Skeletal muscle cell (primary cell): ENCODE measurements at regions not wholly inside any gene's neighbourhood (a gene's known extent, or its start where the extent isn't known, plus 50 kb on each side); places are given as distances from the start of the nearest gene placed in this dataset.
"Not testable (repeated sequence)": the region's sequence is repeated elsewhere in the genome, so short reads cannot be mapped to it uniquely, and the experiment has no call there.

Source experiments
- DNase-seq: peaks from one replicate; pipeline ENCODE4 v3.0.0-alpha.2; 2010; ENCODE audit warnings: low read depth
- H3K4me3 ChIP-seq: 2 replicates; pipeline ENCODE4 v1.5.1; 2011; ENCODE audit warnings: low read depth, mild to moderate bottlenecking, control low read depth, low read length, moderate library complexity

DNA sequence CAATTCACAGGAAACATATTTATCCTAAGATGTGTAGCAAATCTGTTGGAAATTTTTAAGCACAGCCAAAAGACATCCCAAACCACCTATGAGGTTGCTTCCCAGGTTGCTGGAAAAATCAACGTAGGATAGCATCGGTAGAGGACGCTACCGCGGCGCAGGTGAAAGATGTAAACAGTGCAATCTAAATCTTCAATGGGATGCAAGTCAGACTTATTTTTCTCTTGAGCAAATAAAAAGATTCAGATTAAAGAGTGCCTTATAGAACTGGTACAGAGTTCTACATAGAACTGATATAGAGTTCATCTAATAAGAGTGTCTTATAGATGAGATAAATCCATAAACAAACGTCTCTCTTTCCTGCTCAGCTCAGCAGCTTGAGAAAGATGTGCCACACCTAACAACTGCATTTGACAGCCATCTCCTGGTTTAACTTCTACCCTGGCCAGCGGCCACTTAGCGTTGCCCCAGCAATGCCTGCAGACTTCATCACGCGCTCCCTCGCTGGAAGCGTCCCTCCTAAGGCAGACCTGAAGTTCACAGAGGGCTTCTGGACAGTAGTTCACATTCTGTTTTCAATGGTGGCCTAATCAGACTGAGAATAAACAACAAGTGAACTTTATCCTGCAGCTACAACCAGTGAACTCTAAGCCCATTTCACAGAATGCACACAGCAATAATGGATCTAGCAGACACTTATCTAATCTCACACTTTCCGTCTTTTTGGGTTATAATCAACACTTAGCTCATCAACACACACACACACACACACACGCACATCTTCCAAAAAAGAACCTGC lies 164.5 kb downstream of the TOMM20 start:
- no peak for DNase-seq
- H3K4me3 ChIP-seq = no peak overlapping the region

DNA sequence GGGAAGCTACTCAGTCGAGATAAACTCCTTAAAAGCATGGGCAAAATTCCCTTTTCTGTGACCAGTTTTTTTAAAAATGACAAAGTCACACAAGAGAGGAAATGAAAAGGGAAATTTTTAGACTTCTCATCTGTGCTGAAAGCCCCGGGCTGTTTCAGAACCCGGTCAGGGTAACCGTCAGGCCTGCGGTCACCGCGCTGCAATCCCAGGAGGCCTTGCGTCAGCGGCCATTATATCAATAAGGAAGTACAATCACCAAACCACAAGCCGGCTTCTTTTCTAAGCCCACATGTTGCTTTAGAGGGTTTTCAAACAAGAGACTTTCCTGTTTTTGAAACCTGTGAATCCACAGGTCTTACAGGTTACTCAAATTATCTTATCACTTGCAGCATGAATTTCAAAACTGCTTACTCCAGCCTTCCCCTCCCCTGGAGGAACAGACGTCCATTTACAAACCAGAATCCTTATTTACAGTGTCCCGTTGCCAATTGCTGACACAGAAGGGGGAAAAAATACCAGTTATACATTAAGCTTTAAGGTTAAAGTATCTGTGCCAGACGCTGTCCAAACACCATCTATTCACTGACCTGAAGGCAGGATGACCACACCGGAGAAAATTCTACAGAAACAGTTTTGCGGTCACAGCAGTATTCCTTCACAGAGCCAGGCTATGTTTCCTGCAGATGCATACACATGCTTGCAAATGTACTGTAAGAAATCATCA lies 165.3 kb downstream of the TOMM20 start:
- peak; percentile 86 for DNase-seq
- peak overlapping the region; percentile 9 for H3K4me3 ChIP-seq

DNA sequence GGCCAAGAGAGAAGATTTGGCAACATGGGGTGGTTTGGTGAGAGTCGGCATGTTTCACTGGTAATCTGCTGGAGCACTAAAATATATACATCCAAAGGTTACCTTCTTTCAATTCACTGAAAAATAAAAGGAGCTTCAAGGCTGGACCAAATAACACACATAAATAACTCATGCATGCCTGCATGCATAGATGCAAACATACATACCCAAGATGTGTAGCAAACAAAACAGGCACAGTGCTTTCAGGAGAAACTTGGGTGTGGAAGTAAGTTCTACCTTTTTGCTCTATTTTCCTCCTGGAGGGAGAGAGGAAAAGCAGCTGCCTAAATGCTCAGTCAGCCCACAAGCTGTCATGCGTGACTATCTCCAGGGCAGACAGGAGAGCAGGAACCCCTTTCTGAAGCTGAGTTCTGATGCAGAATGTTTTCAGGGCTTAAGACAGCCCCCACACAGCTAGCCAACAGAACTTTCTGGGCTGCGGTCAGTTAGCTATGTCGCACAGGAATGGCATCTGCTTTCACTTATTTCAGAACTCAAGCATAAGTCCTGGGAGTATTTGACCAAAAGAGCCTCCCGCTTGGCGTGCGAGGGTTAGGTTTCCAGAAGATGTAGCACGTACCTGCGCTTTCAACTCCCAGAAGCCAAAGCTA lies 166.2 kb downstream of the TOMM20 start:
- H3K4me3 ChIP-seq = no peak overlapping the region
- peak; percentile 99 for DNase-seq

DNA sequence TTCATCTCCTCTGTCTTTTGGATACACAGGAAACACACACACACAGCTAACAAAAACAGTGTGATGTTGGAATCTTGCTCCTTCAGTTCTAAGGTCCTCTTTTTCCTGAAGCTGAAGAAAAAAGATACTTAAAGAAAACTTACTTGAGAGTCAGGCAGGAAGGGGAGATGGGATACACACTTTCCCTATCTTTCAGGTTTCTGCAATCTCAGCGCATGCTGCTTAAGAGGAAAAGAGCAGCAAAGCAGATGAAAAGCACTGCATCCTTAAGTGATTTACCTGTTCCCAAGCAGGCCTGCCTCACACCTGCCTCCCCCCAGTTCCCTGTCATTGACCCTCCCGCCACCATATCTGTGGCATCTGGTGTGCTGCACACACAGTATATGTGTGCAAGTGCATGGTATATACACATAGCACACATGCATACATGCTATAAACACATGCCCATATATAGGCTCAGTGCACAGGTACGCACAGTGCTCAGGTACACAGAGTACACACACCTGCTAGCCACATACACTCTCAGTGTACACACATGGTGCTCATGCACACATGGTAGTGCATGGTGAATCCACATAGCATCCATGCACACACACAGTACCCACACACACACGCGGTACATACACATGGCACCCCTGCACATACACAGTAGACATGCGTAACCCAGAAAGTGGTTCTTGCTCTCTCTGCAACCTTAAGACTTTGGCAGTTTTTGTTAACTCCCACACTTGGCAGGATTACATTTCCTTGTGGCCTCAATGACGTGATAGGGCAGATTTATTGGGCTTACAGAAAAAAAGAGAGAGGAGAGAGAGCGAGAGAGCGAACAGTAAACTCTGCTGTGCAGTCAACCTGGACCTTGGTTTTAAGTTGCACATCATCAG lies 166.9 kb downstream of the TOMM20 start:
- peak; percentile 88 for DNase-seq
- H3K4me3 ChIP-seq = no peak overlapping the region

DNA sequence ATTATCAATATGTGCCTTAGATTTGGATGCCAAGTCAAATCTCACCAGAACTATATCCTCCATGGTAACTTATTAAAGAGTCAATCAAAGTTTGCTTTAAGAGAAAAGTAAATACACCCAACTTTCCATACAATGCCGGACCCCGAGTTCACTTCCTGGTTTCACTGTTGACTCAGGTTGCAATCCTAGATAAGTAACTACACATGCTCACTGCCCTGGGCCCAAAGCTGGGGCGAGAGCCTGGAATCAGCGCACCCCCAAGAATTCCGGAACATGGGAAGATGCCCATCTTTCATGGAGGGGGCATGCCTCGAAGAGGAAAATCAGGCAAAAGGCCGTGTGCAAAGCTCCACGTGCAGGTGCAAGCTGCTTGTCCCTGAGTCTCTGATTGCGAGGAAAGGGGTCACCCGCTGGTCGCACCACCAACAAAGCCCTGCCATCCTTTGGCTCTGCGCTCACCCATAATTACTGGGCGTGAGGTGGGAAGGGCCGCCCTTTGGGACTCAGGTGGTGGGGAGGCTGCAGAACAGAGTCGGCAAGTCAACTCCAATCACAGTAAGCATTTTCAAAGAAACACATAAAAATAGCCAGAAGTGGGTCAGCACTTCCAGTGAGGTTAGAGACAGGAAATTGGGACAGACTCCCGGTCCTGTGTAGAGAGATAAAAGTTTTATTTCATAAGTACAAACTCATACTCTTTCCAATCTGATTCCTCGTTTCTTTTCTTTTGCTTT lies 167.7 kb downstream of the TOMM20 start:
- no peak overlapping the region for H3K4me3 ChIP-seq
- DNase-seq = no peak

DNA sequence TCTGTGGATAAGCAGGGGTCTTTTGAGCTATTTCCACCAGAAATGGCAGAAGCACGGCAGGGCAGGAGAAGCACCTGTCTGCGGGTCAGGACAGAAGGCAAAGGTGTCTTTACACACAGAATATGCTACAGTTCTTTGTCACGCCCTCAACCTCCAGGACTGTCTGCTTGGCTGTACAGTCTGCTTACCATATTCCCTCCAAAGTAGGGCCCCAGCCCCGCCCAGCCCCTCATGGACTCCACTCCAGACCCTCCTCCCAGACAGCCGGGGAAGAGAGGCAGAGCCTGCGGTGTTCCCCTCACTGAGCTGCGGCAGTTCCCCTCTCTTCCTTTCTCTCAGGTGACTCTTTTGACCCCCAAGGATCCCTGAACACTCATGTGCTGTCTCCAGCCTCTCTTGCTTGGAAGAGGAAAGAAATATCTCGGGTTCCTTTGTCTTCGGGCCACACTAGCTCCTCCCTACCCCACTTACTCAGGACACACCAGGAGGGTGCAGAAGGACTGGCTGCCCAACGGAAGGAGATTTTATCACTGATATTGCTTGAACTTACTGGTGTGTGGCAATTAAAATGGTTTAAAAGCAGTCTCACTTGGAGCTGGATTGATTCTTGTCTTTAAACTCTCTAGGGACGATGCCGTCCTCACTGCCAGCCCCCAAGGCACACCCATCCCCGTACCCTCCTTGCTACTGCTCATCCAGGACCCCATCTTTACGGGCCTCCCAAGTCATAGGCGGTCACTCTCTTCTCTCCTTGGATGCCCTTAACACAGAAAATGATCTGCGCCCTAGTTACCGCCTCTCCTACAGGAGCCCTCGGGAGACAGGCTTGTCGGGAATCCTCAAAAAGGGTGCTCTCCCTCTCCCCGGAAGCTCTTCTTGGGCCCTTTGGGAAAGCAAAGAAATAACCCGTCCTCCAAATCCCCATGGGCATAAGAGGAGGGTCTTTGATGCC lies 169.7 kb downstream of the TOMM20 start:
- DNase-seq = no peak
- no peak overlapping the region for H3K4me3 ChIP-seq

DNA sequence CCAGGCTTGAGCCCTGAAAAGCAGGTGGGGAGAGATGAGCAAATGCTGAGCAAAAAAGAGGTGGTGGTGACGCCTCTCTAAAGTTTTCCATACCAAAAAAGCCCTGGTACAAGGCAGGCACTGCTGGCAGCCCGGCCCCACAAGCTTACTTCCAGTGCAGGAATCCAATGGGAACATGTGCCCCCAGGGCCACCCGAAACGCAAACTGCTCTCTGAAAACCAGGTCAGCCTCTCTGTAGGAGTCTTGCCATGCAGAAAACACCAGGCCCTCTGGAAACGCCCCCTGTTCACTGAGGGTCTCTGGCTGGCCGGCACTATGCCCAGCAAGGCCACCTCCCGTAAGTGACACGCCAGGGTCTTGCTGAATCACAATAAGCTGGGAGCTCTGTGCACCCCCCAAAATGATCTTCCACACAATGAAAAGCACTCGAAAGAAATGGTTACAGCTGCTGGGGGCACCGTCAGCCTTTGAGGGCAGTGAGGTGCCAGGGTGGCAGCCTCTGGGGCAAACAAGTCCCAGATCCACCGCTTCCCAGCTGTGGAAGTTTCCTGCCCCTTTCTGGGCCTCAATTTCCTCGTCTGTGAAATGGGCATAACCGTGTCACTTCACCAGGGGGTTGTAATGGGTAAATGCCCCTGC lies 170.5 kb downstream of the TOMM20 start:
- no peak overlapping the region for H3K4me3 ChIP-seq
- no peak for DNase-seq

DNA sequence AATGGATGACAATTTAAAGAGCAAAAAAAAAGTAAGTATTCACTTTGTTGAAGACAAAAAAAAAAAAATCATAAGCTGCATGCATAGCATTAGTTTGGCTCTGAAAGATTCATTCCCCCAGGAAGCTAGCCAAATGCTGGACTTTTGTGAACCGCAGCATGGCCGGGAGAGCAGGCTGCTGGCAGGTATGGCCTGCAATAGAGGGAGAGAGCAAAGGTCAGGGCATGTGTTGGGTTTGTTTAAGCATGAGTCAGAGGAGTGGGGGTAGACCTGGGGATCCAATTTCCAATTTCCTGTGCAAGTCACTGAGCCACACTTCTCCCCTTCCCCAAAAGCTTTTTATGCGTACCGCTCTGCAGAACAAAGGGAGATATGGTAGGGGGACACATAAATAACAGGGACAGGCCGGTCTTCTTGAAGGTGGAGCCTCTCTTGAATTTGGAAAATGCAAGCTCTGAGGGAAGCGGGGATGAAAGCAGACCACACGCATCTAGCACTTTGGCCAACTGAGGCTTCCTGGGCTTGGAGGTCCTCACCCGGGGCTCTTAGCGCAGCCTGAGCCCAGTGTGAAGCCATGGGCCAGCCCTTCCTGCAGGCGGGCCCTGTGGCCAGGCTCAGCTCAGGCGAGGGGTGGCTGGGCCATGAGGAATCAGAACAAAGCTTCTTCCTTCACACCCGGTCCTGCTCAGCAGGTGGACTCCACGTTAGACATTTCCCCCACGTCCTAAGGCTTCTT lies 171.1 kb downstream of the TOMM20 start:
- peak; percentile 83 for DNase-seq
- no peak overlapping the region for H3K4me3 ChIP-seq

DNA sequence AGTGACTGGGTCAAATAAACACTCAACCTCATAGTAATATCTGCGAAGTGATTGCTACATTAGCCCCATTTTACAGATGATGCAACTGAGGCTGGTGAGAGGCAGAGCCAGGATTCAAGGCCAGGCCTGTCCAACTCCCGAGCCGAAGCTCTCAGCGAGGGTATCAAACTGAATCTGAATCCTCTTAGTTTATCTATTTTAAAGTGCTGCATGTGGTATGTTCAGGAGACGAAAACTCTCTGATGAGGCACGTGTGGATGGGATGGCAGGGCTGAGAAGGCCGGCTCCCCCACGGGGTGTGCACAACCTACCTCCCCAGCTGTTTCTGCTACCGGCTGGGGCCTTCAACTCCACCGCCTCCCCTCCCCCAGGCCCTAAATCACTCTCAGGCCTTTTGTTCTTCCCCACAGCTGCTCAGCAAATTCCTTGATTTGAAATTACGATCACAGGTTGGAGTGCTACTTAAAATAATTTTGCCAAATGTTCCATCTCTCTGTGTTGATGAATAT lies 171.8 kb downstream of the TOMM20 start:
- no peak for DNase-seq
- H3K4me3 ChIP-seq = no peak overlapping the region

DNA sequence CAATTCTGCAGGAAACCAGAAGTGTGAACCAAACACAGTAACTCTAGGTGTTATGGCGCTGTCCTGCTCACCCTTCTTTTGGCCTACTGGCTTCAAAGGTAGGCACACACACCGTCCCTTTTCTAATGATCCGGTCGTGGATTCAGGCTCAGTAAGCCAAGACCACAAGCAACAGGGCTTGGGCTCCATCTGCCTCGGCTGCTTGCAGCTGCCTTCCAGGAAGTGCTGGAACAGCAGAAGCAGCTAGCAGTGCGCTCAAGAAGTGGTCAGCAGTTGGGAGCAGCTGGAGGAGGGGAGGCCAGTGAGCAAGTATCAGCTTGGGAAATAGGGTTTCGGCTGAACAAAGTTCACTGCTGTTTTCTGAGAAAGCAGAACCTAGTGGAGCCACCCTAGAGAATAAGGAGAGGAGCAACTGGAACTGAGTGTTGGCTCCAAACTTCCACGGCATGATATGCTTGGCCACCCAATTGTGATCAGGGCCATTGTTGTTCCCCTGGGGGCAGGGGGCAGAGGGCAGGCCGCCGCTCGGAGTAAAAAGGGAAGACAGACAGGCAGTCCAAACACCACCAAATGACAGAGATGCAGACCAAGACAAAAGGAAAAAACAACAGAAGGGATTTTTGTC lies 173.4 kb downstream of the TOMM20 start:
- DNase-seq = peak; percentile 67

DNA sequence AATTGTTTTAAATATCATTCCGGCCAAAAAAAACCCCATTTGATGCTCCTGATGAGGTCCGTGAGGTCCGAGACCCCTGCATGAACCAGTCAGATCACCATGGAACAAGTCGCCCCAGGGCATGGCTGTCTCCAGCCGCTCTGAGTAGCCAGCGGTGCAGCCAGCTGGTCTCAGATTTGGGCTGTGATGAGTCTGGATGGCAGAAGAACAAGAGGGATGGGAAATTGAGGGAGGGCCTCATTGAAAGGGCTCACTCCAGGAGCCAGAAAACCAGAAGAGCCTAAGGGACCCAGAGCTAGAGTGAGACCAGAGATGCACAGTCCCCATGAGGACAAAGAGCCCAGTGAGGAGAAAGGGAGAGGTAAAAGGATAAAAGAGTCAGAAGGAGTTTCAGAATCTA lies 174.0 kb downstream of the TOMM20 start:
- H3K4me3 ChIP-seq = no peak overlapping the region
- no peak for DNase-seq

More for the DNA sequence above, 173.4 kb downstream of the TOMM20 start:
- no peak overlapping the region for H3K4me3 ChIP-seq

DNA sequence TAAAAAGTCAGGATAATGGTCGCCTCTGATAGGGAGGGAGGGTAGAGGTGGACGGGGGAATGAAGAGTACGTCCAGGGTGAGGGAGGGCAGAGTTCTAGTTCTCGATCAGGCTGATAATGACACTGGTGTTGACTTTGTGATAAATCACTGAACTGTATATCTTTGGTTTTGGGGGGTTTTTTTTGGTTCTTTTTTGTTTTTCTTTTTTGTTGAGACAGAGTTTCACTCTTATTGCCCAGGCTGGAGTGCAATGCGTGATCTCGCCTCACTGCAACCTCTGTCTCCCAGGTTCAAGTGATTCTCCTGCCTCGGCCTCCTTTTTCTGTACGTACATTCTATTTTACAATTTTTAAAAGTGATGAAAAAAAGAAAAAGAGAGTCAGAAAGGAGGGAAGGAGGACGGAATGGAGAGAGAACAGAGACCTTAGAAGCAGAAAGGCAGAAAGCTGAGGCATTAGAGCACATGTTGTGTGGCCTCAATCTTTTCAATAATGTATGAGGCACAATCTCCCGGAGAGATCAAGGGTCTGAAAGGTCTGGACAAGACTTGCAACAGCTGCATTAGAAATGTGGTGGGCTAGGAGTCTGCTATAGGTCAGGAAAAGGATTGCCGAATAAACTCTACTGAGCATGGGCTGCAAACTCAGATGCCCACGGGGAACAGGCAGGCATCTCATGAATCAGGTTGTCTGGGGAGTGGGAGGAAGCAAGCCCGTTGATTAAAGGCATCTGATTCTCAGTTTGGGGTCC lies 174.8 kb downstream of the TOMM20 start:
- no peak for DNase-seq
- H3K4me3 ChIP-seq = no peak overlapping the region

DNA sequence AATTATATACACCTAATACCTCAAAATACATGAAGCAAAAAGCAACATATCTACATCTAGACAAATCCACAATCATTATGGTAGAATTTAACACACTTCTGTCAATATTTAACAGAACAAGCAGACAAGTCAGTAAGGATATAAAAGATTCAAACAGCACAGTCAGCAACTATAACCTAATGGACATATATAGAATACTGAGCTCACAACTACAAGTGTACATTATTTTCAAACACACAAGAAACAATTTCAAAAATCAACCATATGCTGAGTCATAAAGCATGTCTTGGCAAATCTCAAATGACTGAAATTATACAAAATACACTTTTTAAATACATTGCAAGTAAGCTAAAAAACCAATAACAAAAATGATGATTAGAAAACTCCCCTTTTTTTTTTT lies 178.0 kb downstream of the TOMM20 start:
- no peak overlapping the region for H3K4me3 ChIP-seq
- DNase-seq = no peak

DNA sequence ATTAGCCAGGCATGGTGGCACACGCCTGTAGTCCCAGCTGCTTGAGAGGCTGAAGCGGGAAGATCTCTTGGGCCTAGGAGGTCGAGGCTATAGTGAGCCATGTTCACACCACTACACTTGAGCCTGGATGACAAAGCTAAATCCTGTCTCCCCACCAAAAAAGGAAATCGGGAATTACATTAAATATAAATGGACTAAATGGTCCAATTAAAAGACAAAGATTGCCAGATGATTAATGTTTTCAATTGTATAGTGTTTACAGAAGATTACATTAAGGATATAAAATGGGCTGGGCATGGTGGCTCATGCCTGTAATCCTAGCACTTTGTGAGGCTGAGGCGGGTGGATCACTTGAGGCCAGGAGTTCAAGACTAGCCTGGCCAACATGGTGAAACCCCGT lies 179.1 kb downstream of the TOMM20 start:
- DNase-seq, H3K4me3 ChIP-seq: not testable (repeated sequence)
